Right renal pelvis (tissue), 4 donors: ENCODE measurements at regions not wholly inside any gene's neighbourhood (a gene's known extent, or its start where the extent isn't known, plus 50 kb on each side); places are given as distances from the start of the nearest gene placed in this dataset.
"Not testable (repeated sequence)": the region's sequence is repeated elsewhere in the genome, so short reads cannot be mapped to it uniquely, and the experiment has no call there.

Experiments used
- DNase-seq, 4 donors: peaks; one replicate each; pipeline ENCODE4 v3.0.0-alpha.2; 2013; ENCODE audit warnings: low read depth in 4 of 4, low spot score in 3 of 4, missing footprints in 1 of 4

GRCh38 chr17:51387582-51387981 lies 127.2 kb downstream of the UTP18 start:
- no peak for DNase-seq

GRCh38 chr17:51387986-51388385 lies 127.6 kb downstream of the UTP18 start:
- DNase-seq: no peak

- no peak for DNase-seq
Measured at GRCh38 chr17:51389875-51390274, 129.5 kb downstream of the UTP18 start.

- no peak for DNase-seq
Measured at GRCh38 chr17:51391982-51392654, 131.8 kb downstream of the UTP18 start.

- no peak for DNase-seq
Measured at GRCh38 chr17:51395621-51396020, 135.3 kb downstream of the UTP18 start.

- DNase-seq: no peak
Measured at GRCh38 chr17:51397361-51398127, 137.2 kb downstream of the UTP18 start.

- no peak for DNase-seq
Measured at GRCh38 chr17:51398128-51398525, 137.8 kb downstream of the UTP18 start.

- no peak for DNase-seq
Measured at GRCh38 chr17:51398687-51399086, 138.3 kb downstream of the UTP18 start.

- no peak for DNase-seq
Measured at GRCh38 chr17:51401279-51401678, 140.9 kb downstream of the UTP18 start.

- DNase-seq: no peak
Measured at GRCh38 chr17:51402899-51403298, 142.6 kb downstream of the UTP18 start.

- DNase-seq: no peak
Measured at GRCh38 chr17:51407576-51407975, 147.2 kb downstream of the UTP18 start.

- DNase-seq: no peak
Measured at GRCh38 chr17:51419476-51419875, 159.1 kb downstream of the UTP18 start.

- no peak for DNase-seq
Measured at GRCh38 chr17:51421525-51421924, 161.2 kb downstream of the UTP18 start.

- DNase-seq: no peak
Measured at GRCh38 chr17:51422634-51423033, 162.3 kb downstream of the UTP18 start.

- DNase-seq: no peak
Measured at GRCh38 chr17:51423421-51424160, 163.2 kb downstream of the UTP18 start.

GRCh38 chr17:51425773-51426172 lies 165.4 kb downstream of the UTP18 start:
- no peak for DNase-seq

- no peak for DNase-seq
Measured at GRCh38 chr17:51427323-51427811, 167.0 kb downstream of the UTP18 start.

- DNase-seq: no peak
Measured at GRCh38 chr17:51427856-51428255, 167.5 kb downstream of the UTP18 start.

- no peak for DNase-seq
Measured at GRCh38 chr17:51428668-51429495, 168.5 kb downstream of the UTP18 start.

- not testable (repeated sequence) for DNase-seq
Measured at GRCh38 chr17:51429938-51430337, 169.6 kb downstream of the UTP18 start.
